GM10248 (cell line): ENCODE measurements at regions not wholly inside any gene's neighbourhood (a gene's known extent, or its start where the extent isn't known, plus 50 kb on each side); places are given as distances from the start of the nearest gene placed in this dataset.

ENCODE experiments used
- CTCF ChIA-PET: fragments of 300-600 bp; sonication (Branson Sonifier 250); formaldehyde crosslinking; extraction: SDS; loops from one replicate; lab custom pipeline; 2021; ENCODE audit warnings: antibody characterized with exemption; lab: Yijun Ruan, JAX
- POLR2A ChIA-PET: fragments of 350-650 bp; sonication (Branson Sonifier 250); formaldehyde crosslinking; extraction: SDS; loops from one replicate; lab custom pipeline; 2020; ENCODE audit warnings: antibody characterized with exemption; lab: Yijun Ruan, JAX
- DNase-seq: peaks from one replicate; pipeline ENCODE4 v3.0.0; 2012; ENCODE audit errors: extremely low spot score
- TF ChIP-seq, protein P1 (sequence below): IDR thresholded peaks from 2 replicates; pipeline ENCODE4 v1.5.1; 2012; ENCODE audit warnings: mild to moderate bottlenecking, low read depth; ENCODE audit errors: extremely low read depth, missing control alignments, control extremely low read depth

- TF ChIP-seq, protein P1, sequence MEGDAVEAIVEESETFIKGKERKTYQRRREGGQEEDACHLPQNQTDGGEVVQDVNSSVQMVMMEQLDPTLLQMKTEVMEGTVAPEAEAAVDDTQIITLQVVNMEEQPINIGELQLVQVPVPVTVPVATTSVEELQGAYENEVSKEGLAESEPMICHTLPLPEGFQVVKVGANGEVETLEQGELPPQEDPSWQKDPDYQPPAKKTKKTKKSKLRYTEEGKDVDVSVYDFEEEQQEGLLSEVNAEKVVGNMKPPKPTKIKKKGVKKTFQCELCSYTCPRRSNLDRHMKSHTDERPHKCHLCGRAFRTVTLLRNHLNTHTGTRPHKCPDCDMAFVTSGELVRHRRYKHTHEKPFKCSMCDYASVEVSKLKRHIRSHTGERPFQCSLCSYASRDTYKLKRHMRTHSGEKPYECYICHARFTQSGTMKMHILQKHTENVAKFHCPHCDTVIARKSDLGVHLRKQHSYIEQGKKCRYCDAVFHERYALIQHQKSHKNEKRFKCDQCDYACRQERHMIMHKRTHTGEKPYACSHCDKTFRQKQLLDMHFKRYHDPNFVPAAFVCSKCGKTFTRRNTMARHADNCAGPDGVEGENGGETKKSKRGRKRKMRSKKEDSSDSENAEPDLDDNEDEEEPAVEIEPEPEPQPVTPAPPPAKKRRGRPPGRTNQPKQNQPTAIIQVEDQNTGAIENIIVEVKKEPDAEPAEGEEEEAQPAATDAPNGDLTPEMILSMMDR = no peak
- ChIA-PET POLR2A (no interaction called here), CTCF (interaction anchor here (0.7 to 1.1 kb wide), 3 partner anchors 8 to 56 kb away, joined by 3 read pairs; no protein-coding TSS in a partner anchor)
- DNase-seq = no peak
Measured at GRCh38 chr5:144698484-144698883, 527.8 kb downstream of the KCTD16 start.

DNA sequence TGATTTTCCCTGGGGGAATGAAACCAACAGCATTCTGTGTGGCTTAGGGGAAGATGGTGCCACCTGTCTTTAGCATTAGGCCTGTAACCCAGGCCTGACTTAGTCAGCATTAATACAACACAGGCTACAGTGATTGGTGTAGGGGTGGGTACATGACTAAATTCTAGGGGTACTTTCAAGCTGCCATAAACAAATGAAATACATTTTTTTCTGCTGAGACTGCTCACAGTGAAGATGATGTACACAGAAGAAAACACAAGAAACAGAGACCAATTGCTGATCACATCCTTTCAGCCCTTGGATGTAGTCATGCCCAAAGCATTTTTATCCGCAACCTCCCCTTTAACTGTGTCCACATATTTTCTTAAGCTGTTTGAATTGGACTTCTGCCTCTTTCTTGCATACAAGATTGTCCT is 527.2 kb downstream of the KCTD16 start:
- ChIA-PET POLR2A (no interaction called here), CTCF (interaction anchor here (1.1 kb wide), 2 partner anchors 21 to 55 kb away, joined by 3 read pairs; no protein-coding TSS in a partner anchor)
- TF ChIP-seq, protein P1 = no peak
- DNase-seq = no peak

- ChIA-PET POLR2A (no interaction called here), CTCF (no interaction called here)
- no peak for DNase-seq
- TF ChIP-seq, protein P1 = no peak
Measured at GRCh38 chr5:144691936-144692335, 521.3 kb downstream of the KCTD16 start.

GRCh38 chr5:144684899-144685298 is 514.2 kb downstream of the KCTD16 start:
- TF ChIP-seq, protein P1 = no peak
- POLR2A ChIA-PET = no interaction called here
- CTCF ChIA-PET = no interaction called here
- DNase-seq = no peak

DNA sequence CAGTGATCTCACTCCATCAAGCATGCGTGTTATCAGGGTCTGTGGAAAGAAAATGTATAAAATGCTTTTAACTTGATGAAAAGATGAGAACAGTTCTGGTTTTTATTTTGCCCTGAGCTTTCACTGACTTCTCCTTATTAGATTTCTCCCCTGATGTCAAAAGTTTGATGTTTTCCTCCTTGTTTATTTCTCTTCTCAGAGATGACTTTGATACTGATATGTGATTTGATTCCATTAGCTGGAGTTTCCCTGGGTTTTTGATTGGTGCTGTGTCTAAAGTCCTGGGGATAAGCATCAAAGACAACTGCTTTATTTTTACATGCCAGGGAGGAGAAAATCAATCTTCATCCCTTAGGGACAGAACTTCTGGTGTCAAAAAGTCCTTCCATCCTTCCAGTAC is 510.0 kb downstream of the KCTD16 start:
- ChIA-PET POLR2A (no interaction called here), CTCF (no interaction called here)
- TF ChIP-seq, protein P1 = no peak
- no peak for DNase-seq

GRCh38 chr5:144671066-144671465 is 500.4 kb downstream of the KCTD16 start:
- CTCF ChIA-PET = no interaction called here
- TF ChIP-seq, protein P1 = no peak
- no peak for DNase-seq
- POLR2A ChIA-PET = no interaction called here

DNA sequence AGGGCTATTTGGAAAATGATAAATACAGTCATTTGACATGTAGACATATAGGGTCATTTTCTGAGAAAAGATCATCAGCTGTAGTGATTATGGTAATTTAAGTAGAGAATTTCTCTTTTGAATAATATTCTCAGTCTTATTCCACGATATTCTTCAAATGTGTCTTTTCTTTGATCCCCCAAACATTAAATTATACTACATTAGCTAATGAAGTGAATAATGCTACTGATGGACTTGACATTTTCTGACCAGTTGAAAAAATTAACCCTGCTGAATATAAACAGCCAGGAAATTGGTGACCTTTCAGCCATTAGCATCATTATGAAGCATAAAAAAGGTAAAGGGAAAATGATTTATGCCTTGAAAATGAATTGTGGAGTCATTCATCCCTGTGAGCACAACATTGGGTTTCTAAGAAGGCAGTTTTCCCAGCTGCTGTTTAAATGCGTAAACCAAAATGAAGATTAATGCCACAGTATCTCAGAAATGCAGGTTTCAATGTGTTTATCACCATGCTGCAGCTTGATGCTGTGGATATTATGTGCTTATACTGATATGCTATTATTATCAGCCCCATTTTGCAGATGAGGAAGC is 489.1 kb downstream of the KCTD16 start:
- CTCF ChIA-PET = no interaction called here
- TF ChIP-seq, protein P1 = no peak
- no peak for DNase-seq
- POLR2A ChIA-PET = no interaction called here
